Mesenchymal stem cell (in vitro differentiated cells and primary cell): ENCODE measurements at regions not wholly inside any gene's neighbourhood (a gene's known extent, or its start where the extent isn't known, plus 50 kb on each side); places are given as distances from the start of the nearest gene placed in this dataset.
"Not testable (repeated sequence)": the region's sequence is repeated elsewhere in the genome, so short reads cannot be mapped to it uniquely, and the experiment has no call there.

Source experiments
- DNase-seq: peaks from one replicate; pipeline ENCODE4 v3.0.0-alpha.2; 2013
- H2AFZ ChIP-seq: one replicate; pipeline ENCODE4 v1.6.1; 2013; ENCODE audit warnings: low read depth, mild to moderate bottlenecking, control low read depth, inconsistent platforms, low read length, moderate library complexity
- H2AK5ac ChIP-seq: 2 replicates; pipeline ENCODE4 v1.6.1; 2013; ENCODE audit warnings: low read length, moderate library complexity, mild to moderate bottlenecking, inconsistent platforms; ENCODE audit not compliant: severe bottlenecking
- H2BK120ac ChIP-seq: one replicate; pipeline ENCODE4 v1.6.1; 2013; ENCODE audit warnings: low read depth, mild to moderate bottlenecking, inconsistent platforms, low read length, moderate library complexity
- H2BK12ac ChIP-seq, 2 experiments: one replicate each; pipeline ENCODE4 v1.6.1; 2013; ENCODE audit warnings: inconsistent platforms in 2 of 2, low read length in 2 of 2, mild to moderate bottlenecking in 2 of 2, moderate library complexity in 2 of 2, control low read depth in 1 of 2
- H2BK15ac ChIP-seq: one replicate; pipeline ENCODE4 v1.6.1; 2013; ENCODE audit warnings: mild to moderate bottlenecking, low read depth, inconsistent platforms; ENCODE audit not compliant: poor library complexity, severe bottlenecking
- H2BK5ac ChIP-seq: 2 replicates; pipeline ENCODE4 v1.6.1; 2013; ENCODE audit warnings: low read depth, mild to moderate bottlenecking, low read length, control low read depth, inconsistent platforms; ENCODE audit not compliant: poor library complexity, severe bottlenecking
- H3K14ac ChIP-seq, 2 experiments: one replicate each; pipeline ENCODE4 v1.6.1; 2013; ENCODE audit warnings: inconsistent platforms in 2 of 2, low read length in 2 of 2, control low read depth in 1 of 2, mild to moderate bottlenecking in 1 of 2, moderate library complexity in 1 of 2
- H3K18ac ChIP-seq, 2 experiments: one replicate each; pipeline ENCODE4 v1.6.1; 2013; ENCODE audit warnings: inconsistent platforms in 2 of 2, low read length in 2 of 2, control low read depth in 1 of 2, low read depth in 1 of 2, mild to moderate bottlenecking in 1 of 2
- H3K23ac ChIP-seq, 2 experiments: one replicate each; pipeline ENCODE4 v1.6.1; 2013; ENCODE audit warnings: inconsistent platforms in 2 of 2, low read length in 2 of 2, mild to moderate bottlenecking in 2 of 2, moderate library complexity in 2 of 2, control low read depth in 1 of 2
- H3K27ac ChIP-seq: 2 replicates; pipeline ENCODE4 v1.5.1; 2013; ENCODE audit warnings: mild to moderate bottlenecking, moderate library complexity, low read length, control low read depth, inconsistent platforms; ENCODE audit not compliant: poor library complexity, severe bottlenecking
- H3K27me3 ChIP-seq, 2 experiments: 2 replicates each; pipeline versions ENCODE4 v1.6.1 to v1.7.0; 2013; ENCODE audit warnings: low read length in 2 of 2, mild to moderate bottlenecking in 2 of 2, moderate library complexity in 2 of 2, control low read depth in 1 of 2, inconsistent platforms in 1 of 2; ENCODE audit not compliant: control insufficient read depth in 1 of 2, insufficient read depth in 1 of 2
- H3K36me3 ChIP-seq, 2 experiments: 2 replicates each; pipeline versions ENCODE4 v1.6.1 to v1.7.0; 2013; ENCODE audit warnings: low read length in 2 of 2, control low read depth in 1 of 2, inconsistent platforms in 1 of 2, low read depth in 1 of 2, mild to moderate bottlenecking in 1 of 2; ENCODE audit not compliant: insufficient read depth in 2 of 2, control insufficient read depth in 1 of 2
- H3K4ac ChIP-seq, 2 experiments: one replicate each; pipeline ENCODE4 v1.6.1; 2013; ENCODE audit warnings: inconsistent platforms in 2 of 2, low read length in 2 of 2, mild to moderate bottlenecking in 2 of 2, moderate library complexity in 2 of 2, control low read depth in 1 of 2, low read depth in 1 of 2
- H3K4me1 ChIP-seq: 2 replicates; pipeline ENCODE4 v1.6.1; 2013; ENCODE audit warnings: low read depth, low read length, control low read depth; ENCODE audit not compliant: control insufficient read depth, insufficient read depth
- H3K4me2 ChIP-seq: 2 replicates; pipeline ENCODE4 v1.6.1; 2013; ENCODE audit warnings: low read length, mild to moderate bottlenecking, inconsistent platforms; ENCODE audit not compliant: poor library complexity, severe bottlenecking
- H3K4me3 ChIP-seq, 2 experiments: 2 replicates each; pipeline versions ENCODE4 v1.5.1 to v1.7.0; 2013; ENCODE audit warnings: low read length in 2 of 2, mild to moderate bottlenecking in 2 of 2, control low read depth in 1 of 2, low read depth in 1 of 2; ENCODE audit not compliant: insufficient read depth in 1 of 2
- H3K79me1 ChIP-seq: replicated peaks from 2 replicates; pipeline ENCODE4 v1.6.1; 2013; ENCODE audit warnings: mild to moderate bottlenecking, control low read depth, low read length, inconsistent platforms; ENCODE audit not compliant: poor library complexity, severe bottlenecking
- H3K9ac ChIP-seq: 2 replicates; pipeline ENCODE4 v1.7.0; 2013; ENCODE audit warnings: mild to moderate bottlenecking, low read length, moderate library complexity
- H3K9me3 ChIP-seq: 2 replicates; pipeline ENCODE4 v1.7.0; 2013; ENCODE audit warnings: mild to moderate bottlenecking, low read length; ENCODE audit not compliant: control insufficient read depth
- H4K8ac ChIP-seq: one replicate; pipeline ENCODE4 v1.6.1; 2013; ENCODE audit warnings: inconsistent platforms, mild to moderate bottlenecking, low read length, moderate library complexity
- H4K91ac ChIP-seq: one replicate; pipeline ENCODE4 v1.6.1; 2013; ENCODE audit warnings: mild to moderate bottlenecking, low read length, inconsistent platforms
- WGBS: methylation state at CpG from one replicate; pipeline ENCODE4 v1.1.7; 2013; ENCODE audit warnings: mixed read lengths; 5-methylcytosine and 5-hydroxymethylcytosine counted together

- H3K18ac ChIP-seq: no peak overlapping the region
- no peak overlapping the region for H3K4ac ChIP-seq
- H4K8ac ChIP-seq: no peak overlapping the region
- H3K27me3 ChIP-seq: peaks cover 56 to 77% of the 10 kb centered on the region in 2 experiments
- H2BK5ac ChIP-seq: no peak overlapping the region
- H3K36me3 ChIP-seq: no peaks in the 10 kb centered on the region
- H3K23ac ChIP-seq: no peak overlapping the region
- no peak overlapping the region for H2AK5ac ChIP-seq
- no peak overlapping the region for H4K91ac ChIP-seq
- no peak overlapping the region for H3K4me3 ChIP-seq
- no peak overlapping the region for H3K4me2 ChIP-seq
- H3K9me3 ChIP-seq: no peaks in the 10 kb centered on the region
- H3K79me1 ChIP-seq: no peaks in the 10 kb centered on the region
- H2BK15ac ChIP-seq: no peak overlapping the region
- WGBS: 71% methylated on average over 4 of the region's 4 CpGs
- H2AFZ ChIP-seq: no peak overlapping the region
- DNase-seq: no peak
- H3K9ac ChIP-seq: no peak overlapping the region
- H2BK120ac ChIP-seq: no peak overlapping the region
- no peak overlapping the region for H2BK12ac ChIP-seq
- H3K14ac ChIP-seq: no peak overlapping the region
- no peak overlapping the region for H3K27ac ChIP-seq
- no peaks in the 10 kb centered on the region for H3K4me1 ChIP-seq
Observed at GRCh38 chr5:135167634-135168033, 133.6 kb upstream of the PITX1 start.

- not testable (repeated sequence) for H3K4me1 ChIP-seq, H3K14ac ChIP-seq, H2AK5ac ChIP-seq, H3K4me2 ChIP-seq, H3K18ac ChIP-seq, DNase-seq, H3K27ac ChIP-seq, H2BK5ac ChIP-seq, H4K91ac ChIP-seq, H3K4me3 ChIP-seq, H3K36me3 ChIP-seq, H3K9me3 ChIP-seq, H2AFZ ChIP-seq, H2BK12ac ChIP-seq, H2BK120ac ChIP-seq, H4K8ac ChIP-seq, H3K4ac ChIP-seq, H2BK15ac ChIP-seq, H3K9ac ChIP-seq, H3K23ac ChIP-seq, H3K79me1 ChIP-seq
- 67% methylated on average over 3 of the region's 4 CpGs for WGBS
- H3K27me3 ChIP-seq: peaks cover 56 to 68% of the 10 kb centered on the region in 2 experiments
Observed at GRCh38 chr5:135164873-135165614, 131.0 kb upstream of the PITX1 start.

GRCh38 chr5:135163964-135164363 lies 129.9 kb upstream of the PITX1 start:
- Histone ChIP-seq H3K27me3 (peaks cover 51 to 63% of the 10 kb centered on the region in 2 experiments), H2AK5ac (no peak overlapping the region), H3K9ac (no peak overlapping the region), H3K79me1 (no peaks in the 10 kb centered on the region), H2BK120ac (no peak overlapping the region), H3K9me3 (peaks cover 16% of the 10 kb centered on the region), H2BK5ac (no peak overlapping the region), H3K14ac (no peak overlapping the region), H3K27ac (no peak overlapping the region), H3K23ac (no peak overlapping the region), H3K18ac (no peak overlapping the region), H4K91ac (no peak overlapping the region), H3K4me1 (no peaks in the 10 kb centered on the region), H2AFZ (no peak overlapping the region), H3K36me3 (no peaks in the 10 kb centered on the region), H4K8ac (no peak overlapping the region), H3K4me3 (no peak overlapping the region), H2BK15ac (no peak overlapping the region), H3K4ac (no peak overlapping the region), H2BK12ac (no peak overlapping the region), H3K4me2 (no peak overlapping the region)
- 85% methylated on average over 2 of the region's 2 CpGs for WGBS
- DNase-seq: no peak

GRCh38 chr5:135163391-135163790 lies 129.4 kb upstream of the PITX1 start:
- Histone ChIP-seq H2AK5ac (no peak overlapping the region), H2BK12ac (no peak overlapping the region), H2BK120ac (no peak overlapping the region), H3K18ac (no peak overlapping the region), H3K4me3 (no peak overlapping the region), H3K23ac (no peak overlapping the region), H3K36me3 (no peaks in the 10 kb centered on the region), H2BK15ac (no peak overlapping the region), H3K79me1 (no peaks in the 10 kb centered on the region), H3K4me2 (no peak overlapping the region), H3K14ac (no peak overlapping the region), H3K9me3 (peaks cover 20% of the 10 kb centered on the region), H3K4me1 (no peaks in the 10 kb centered on the region), H2BK5ac (no peak overlapping the region), H4K91ac (no peak overlapping the region), H3K27ac (no peak overlapping the region), H4K8ac (no peak overlapping the region), H3K4ac (no peak overlapping the region), H3K27me3 (peaks cover 48 to 58% of the 10 kb centered on the region in 2 experiments), H3K9ac (no peak overlapping the region), H2AFZ (no peak overlapping the region)
- DNase-seq: no peak
- 76% methylated on average over 5 of the region's 5 CpGs for WGBS
